Stimulated activated CD4-positive, alpha-beta T cell treated with anti-CD3 and anti-CD28 coated beads, Interleukin-1b, Interleukin-23, amount 100 ng/mL, for 4 hours (primary cell): ENCODE measurements at regions not wholly inside any gene's neighbourhood (a gene's known extent, or its start where the extent isn't known, plus 50 kb on each side); places are given as distances from the start of the nearest gene placed in this dataset.
"Not testable (repeated sequence)": the region's sequence is repeated elsewhere in the genome, so short reads cannot be mapped to it uniquely, and the experiment has no call there.

Experiments
- DNase-seq, 2 donors: peaks; one replicate each; pipeline ENCODE4 v3.0.0-alpha.2; 2020; ENCODE audit warnings: low read depth in 2 of 2

DNA sequence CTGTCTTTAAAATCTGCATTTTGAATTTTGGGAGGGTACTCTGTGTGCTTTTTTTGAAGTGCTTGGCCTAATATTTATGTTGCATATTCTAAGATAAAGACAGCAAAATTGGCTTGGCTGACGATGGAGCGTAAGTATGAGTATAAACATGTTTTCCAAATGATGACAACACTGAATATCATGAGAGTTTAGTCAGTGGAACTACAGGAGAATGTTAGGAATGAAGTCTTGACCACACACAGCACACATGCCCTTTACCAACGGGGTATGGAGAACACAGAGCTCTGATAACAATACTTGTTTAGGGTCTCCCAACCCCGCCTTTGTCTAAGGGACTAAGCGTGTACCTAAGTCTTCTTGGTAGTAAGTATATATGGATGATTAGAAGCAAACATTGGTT is 253.9 kb upstream of the FZD8 start:
- no peak for DNase-seq

DNA sequence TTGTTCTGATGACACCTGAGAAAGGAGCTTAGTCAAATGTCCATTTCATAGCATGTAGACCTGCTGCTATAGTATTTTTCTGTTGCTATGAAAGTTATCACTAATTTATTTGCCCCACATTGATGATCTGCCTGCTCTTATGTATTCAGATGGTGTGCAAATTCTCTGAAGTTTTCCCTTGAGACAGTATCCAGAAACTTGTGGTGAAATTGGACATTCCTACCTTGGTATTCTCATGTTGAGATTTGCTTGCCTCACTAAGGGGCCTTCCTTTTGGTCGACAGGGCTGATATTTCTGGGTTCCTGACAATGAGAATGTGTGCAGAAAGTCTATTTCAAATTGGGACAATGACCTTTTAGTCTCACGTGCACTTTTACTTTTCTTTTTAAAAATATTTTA is 253.2 kb upstream of the FZD8 start:
- DNase-seq = no peak

DNA sequence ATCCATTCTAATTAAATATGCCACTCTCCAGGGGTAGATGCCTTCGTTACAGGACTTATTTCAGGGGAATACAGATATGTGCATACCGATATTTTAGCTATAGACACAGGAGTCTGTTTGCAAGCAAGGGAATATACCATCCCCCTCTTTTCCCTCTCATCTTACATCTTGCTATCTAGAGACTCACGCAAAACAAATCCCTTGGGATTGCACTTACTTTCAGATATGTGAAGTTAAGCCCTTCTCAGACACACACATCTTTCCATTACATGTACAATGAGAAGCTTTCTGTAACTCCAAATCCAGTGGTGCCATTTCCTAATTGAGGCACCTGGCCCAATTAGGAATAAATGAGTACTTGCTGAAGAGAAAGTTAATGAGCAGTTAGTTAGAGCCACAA is 250.4 kb upstream of the FZD8 start:
- no peak for DNase-seq

DNA sequence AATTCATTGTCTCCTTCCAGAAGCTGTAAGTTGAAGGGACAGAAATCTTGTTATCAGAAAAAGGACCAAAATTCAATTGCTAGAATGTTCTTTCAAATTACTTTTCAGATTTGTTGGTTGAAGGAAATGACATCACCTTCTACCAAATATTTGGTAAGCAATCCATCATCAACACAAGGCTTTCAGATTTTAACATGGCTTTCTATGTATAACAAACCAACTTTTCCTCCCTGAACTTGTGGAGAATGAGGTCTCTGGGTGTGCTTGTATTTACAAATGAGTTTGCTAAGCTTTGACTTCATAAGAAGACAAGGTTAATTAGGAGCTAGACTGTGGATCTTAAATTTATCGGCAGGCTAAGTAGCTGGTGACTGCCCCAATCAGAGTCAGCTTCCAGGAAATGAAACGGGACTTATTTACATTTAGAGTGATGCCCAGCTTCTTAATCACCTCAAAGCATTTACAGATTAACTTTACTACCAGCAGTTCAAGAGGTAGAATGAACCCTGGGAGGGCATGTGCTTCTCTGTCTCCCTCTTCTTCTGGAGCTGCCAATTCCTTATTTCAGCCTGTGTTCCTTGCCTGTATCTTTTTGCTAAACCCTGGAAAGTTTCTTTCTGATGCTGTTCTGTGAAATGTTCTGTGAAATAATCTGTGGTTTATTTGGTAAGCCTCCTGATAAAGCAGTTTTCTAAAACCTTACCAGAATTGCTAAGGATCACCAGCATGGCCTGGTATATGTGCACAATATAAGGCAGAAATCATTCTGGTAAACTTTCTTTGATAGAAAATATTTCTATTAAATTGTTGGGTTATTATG is 248.8 kb upstream of the FZD8 start:
- DNase-seq = no peak

DNA sequence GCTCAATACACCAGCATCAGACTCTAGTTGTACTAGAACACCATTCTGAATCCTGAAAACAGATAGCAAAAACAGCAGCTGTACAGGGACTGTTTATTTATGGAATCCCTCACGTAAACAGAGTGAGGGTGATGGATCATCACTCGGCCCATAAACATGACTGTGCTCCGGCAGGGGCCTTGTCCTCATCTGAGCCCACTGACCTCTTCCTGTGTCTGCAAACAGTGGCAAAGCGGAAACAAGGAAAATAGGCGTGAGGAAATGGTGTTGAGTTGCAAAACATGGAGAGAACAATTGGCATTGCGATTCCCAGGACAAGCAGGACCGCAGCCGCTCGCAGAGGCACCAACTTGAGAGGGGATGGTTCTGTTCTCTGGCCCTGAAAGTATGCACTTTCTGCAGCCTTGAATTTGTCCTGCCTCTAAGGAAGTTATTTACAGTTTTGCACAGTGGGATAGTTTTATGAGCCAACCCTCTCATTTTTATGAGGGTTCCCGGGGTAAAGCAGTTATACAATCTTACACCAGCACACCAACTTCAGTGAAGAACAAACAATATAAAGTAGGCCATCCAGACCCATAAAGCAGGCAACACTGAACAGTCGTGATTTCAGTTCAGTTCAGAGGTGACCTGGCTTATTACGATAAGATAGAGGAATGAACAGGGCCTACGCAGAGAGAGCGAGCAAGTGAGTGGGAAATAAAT is 248.0 kb upstream of the FZD8 start:
- no peak for DNase-seq

DNA sequence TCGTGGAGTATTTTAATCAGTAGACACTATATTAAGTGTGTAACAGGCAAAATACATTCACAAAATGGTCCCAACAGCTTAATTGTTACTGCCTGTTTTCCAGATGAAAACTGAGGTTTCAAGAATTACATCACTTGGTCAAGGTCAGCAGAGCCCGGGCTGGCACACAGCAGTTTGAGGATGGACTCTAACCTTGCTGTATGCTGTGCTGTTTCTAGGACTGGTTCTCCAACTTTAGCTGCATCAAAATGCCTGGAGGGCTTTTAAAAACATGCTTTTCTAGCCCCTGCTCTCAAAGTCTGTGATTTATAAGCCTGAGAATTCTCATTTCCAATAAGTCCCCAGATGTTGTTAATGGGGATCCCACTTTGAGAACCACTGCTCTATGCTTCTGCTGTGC is 247.1 kb upstream of the FZD8 start:
- DNase-seq = no peak

DNA sequence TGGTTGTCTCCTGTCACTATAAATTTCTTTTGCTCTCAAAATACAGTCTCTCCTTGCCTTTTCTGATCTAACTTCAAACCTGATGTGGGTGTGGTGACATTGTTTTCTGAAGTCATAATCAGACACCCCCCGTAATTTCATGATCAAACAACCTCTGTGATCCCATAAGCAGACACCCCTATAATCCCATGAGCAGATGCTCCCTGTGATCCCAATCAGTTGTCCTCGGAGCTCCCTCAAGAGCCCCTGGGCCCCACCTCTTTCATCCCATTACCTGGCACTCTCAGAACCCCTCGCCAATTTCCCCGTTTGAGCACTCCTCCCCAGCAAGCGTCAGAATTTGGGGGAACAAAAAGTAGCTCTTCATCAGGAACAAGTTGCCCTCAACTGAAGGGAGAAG is 246.3 kb upstream of the FZD8 start:
- DNase-seq = no peak

DNA sequence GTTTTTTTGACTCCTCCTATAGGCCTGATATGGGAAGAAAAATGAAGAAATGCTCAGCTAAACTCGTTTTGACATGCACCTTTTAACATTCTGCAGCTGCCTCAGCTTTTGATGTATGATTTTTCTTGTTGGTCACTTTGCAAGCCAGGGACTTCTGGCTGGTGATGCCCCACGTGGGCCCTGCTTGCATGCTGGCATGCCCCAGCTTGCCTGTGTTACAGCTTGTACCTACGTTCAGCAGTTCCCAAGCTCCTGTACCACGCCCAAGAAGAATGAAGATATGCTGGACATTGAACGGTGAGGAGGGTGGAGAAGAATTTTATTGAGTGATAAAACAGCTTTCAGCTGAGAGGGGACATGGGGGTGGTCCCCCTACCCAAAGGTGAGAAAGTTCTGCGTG is 245.6 kb upstream of the FZD8 start:
- no peak for DNase-seq

DNA sequence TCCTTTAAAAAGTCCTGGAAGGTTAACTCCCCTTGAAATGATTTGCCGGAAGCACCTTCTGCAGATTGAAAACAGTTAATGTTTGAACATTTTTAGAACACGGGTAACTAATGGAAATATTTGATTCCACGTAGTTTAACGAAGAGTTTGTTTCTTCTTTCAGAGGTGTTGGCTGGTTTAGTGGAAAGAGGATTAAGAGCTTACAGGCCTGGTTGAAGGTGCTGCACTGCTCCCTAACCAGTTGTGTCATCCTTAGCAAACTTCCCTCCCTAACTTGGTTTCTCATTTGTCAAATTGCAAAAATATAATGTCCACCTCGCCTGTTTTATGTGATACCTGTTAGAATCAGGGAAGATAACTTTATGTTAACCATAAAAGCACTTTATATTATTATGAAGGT is 243.0 kb upstream of the FZD8 start:
- no peak for DNase-seq

DNA sequence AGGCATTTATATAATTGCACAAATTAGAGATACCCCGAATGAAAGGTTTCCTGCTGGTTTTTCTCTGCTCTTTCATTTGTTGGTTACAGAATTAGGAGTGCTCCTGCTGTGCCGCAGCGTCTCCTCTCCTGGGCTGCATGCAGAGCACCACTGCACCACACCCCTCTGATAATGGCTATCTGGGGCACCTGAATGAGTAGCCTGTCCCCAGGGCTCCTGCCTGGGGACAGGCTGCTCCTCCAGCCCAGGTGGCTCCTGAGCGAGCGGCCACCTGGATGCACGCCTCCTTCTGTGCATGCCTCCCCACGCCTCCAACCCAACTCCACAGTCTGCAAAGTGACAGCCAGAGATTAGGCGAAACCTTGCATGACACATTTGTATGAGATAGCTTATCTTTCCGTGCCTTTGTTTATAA is 242.6 kb upstream of the FZD8 start:
- no peak for DNase-seq

DNA sequence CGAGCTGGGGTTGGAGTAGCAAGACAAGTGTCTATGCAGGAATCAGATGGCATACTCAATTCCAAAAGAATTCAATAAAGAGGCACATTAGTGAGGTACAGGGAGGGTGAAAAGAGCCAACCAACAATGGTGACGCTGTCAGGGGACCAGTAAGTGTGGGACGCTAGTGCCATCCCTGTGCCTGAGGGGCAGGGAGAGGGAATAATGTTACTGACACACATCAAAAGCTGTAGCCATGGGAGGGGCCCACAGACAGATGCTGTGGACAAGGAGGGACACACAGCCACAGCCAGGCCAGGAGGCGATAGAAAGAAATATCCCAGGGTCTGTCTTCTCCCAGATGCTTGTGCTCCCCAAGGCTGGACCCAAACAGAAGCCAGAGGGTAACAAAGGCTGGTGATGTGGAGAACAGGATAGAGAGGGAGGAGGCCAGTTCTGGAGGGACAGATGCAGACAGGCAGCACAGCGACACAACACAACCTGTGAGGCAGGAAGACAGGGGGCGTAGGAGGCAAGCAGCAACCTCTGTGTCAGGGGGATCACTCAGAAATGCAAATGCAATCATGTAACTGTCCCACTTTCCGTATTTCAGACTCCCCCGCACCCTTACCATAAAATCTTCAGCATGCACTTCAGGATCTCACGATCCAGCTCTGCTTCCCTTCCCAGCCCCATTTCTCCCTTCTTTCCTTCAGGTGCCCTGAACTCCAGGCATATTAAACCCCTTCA is 240.5 kb upstream of the FZD8 start:
- DNase-seq = no peak

DNA sequence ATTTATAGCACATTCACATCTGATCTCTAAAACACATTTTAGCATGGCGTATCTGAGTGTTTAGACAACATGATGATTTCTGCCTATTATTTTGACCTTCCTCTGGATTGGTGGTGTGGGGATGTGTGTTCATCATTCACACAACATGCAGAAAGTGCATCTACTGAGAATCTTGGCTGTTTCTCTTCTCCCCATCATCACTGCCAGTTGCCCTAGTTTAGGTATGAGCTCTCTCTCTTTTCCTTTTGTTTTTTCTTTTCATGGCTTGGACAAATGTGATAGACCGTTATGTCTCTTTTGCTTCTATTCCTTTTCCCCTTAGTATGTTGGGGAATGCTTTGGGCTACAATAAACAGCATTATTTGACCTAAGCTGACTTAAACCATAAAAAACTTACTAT is 239.2 kb upstream of the FZD8 start:
- DNase-seq = no peak

DNA sequence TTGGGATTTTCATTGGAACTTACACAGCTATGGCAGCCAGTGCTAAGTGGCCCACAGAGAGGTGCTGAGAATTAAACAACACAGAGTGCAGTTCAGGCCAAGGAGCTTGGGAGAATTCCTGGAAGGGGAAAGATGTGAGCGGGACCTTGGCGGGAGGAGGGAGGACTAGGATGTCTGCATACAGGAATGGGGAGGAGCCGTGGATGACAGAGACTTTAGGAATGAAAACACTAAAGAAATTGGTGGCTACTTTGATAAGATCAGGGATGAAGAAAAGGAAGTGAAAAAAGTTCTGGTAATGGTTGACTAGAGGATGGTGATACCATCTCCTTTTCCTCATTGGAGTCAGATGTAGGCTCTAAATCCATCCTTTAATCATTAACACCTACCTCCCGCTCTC is 234.2 kb upstream of the FZD8 start:
- DNase-seq = no peak

DNA sequence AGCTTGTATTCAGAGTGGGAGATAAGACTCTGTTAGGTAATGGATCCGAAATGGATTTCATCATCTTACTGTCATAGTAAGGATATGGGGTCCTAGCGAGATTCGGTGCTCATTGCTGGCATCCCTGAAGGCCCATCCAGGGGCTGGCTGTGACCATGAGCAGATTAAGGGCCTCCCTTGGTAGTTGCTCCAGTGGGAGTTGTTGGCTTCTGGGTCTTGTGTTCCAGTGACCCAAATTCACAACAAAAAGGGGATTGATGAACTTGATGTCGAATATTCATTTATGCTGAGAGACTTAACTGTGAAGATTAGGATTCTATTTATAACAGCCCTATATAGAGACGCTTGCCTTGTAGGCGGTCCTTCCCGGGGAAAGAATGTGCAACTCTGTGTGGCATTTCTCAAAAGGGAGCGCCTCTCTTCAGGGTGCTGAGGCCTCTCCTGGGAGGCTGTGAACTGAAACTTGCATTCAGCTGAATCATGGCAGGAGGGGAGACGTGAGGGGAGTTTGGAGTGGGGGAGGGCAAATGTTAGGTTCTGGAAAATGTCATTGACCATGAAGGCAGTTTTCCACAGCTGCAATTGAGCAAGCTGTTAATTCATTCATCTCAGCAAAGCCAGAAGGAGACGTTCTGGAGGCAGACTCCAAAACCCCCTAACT is 233.1 kb upstream of the FZD8 start:
- DNase-seq = no peak

DNA sequence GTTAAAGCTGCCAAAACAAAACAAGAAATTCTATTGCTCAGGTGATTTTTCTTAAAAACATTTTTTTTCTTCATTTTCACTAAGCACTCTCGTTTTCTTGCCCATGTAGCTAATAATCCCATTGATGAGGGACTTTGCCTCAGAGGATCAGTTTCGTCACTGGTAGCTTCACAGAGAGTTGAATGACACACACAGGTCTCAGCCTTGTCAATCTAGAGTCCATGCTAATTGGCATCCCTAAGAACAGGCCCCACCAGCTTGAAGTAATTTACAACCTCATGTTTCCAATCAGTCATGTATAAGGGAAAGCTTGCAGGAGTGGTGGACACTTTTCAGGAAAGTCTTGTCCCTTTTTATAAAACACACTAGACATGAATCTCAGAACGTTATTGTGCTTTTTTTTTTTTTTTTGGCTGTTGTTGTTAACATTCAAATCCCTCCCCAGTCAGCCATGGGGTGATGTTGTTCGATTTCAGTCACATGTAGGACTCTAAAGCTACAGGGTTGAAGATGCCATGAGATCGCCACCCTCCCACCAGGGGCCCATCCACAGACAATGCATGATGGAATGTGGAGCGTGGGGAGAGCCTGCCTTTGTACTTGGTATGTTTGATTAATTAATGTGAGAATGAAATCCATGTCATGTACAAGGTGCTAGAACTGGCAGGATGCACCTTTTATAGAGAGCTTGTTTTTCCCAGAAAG is 232.4 kb upstream of the FZD8 start:
- no peak for DNase-seq

DNA sequence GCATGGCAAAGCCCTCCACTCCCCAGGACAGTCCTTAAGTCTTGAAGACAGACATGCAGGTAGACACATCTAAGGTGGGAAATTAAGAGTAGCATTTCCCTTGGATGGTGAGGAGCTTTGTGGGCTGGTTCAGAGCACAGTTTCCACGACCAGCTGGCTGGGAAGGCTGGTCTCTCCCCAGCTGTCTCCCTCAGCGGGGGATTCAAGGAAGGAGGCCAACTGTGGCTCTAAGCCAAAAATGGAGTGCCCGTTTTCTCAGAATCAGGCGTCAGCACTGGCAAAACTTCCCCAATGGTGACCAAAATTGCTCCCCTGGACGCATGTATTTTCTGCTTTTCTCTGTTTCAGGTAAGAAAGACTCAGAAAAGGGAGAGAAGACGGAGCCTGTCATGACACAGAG is 230.6 kb upstream of the FZD8 start:
- no peak for DNase-seq

DNA sequence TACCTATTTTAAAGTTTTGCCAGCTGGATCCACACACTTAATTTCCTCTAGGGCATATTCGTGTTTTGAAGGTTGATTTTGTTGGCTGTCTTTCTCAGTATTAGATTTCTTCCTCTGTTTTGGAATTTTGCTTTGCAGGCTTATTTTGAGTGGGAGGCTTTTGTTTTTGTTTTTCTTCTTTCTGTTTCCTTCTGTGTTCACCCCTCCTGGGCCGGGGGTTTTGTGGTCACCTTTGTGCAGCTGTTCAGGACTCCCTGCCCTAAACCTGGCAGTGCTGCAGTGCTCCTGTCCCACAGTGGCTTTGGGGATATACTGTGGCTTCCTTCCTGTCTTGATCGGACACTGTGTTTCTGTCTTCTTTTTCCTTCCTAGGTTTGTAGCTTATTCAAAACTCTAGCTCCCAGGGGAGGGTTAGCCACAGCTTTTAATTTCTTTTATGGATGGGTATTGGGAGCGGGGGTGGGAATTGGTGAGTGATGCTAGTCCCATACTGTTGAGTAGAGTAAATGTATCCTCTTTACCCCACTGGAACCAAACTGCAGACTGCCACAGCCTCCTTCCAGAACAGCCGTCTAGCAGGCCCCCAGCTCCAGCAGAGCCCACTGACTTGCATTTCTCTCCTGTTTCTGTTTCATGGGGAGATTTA is 228.7 kb upstream of the FZD8 start:
- no peak for DNase-seq

DNA sequence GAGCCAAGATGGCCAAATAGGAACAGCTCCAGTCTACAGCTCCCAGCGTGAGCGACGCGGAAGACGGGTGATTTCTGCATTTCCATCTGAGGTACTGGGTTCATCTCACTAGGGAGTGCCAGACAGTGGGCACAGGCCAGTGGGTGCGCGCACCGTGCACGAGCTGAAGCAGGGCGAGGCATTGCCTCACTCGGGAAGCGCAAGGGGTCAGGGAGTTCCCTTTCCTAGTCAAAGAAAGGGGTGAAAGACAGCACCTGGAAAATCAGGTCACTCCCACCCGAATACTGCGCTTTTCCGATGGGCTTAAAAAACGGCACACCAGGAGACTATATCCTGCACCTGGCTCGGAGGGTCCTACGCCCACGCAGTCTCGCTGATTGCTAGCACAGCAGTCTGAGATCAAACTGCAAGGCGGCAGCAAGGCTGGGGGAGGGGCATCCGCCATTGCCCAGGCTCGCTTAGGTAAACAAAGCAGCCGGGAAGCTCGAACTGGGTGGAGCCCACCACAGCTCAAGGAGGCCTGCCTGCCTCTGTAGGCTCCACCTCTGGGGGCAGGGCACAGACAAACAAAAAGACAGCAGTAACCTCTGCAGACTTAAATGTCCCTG is 216.7 kb upstream of the FZD8 start:
- not testable (repeated sequence) for DNase-seq

DNA sequence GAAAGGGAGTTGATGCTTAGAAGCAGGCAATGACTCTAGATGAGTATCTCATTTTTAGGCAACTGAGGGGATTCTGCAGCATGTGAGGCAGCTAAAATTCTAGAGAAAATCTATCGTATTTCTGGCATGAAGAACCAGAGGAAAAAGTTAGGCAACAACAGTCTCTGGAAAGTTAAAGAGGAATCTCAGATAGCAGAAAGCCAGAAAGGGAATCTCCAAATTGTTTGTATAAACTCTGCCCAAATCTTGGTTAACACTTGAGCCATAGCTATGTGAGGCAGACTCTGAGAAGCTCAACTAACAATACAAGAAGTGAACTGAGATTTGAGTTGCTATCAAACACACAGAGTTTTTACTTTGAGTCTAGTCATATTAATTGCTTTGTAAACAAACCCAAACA is 215.8 kb upstream of the FZD8 start:
- no peak for DNase-seq

DNA sequence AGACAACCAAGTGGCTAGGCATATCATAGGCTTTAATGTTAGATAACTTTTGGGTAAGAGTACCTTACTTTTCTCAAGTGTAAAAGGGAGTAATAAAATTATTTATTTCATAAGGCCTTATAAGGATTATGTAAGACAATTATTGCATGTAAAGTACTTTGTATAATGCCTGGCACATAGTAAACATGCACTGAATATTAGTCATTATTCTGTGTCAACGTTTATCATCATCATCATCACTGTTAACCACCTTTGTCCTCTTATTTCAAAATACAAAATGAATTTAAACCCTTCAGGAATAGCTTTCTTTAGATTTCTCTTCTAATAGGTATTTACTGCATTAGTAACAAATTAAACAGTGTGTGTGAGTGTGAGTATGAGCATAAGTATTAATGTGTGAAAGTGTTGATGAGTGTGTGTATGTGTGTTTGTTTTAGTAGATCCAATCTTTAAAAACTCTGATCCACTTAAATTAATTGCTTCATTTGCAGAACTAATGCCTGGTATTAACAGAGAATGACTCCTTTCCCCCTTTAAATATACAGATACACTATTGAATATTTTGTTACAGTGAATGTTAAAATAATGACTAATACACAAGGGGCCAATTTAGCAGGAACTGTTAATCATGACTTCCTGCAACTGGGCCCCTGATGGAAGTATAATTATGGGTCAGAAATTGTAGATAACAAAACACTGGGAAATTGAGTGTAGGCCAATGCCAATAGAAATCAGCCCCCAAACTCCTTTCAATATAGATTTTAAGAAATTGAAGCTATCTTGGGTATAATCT is 213.3 kb upstream of the FZD8 start:
- no peak for DNase-seq
